Hippocampal formation (tissue), 2 donors: ENCODE measurements at regions not wholly inside any gene's neighbourhood (a gene's known extent, or its start where the extent isn't known, plus 50 kb on each side); places are given as distances from the start of the nearest gene placed in this dataset.
"Not testable (repeated sequence)": the region's sequence is repeated elsewhere in the genome, so short reads cannot be mapped to it uniquely, and the experiment has no call there.

Experiments used
- DNase-seq, 2 donors: peaks; one replicate each; lab custom pipeline; 2025; lab: John Stamatoyannopoulos, UW

DNA sequence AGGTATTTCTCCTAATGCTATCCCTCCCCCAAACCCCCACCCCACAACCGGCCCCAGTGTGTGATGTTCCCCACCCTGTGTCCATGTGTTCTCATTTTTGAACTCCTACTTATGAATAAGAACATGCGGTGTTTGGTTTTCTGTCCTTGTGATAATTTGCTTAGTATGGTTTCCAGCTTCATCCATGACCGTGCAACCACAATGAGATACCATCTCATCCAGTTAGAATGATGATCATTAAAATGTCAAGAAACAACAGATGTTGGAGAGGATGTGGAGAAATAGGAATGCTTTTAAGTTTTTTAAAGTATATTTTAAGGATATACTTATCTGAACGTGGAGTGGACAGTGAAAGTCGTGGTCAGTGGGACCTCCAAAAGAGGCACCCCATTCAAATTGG lies 745.0 kb upstream of the AMELY start:
- DNase-seq, result no peak

- no peak for DNase-seq
Observed at GRCh38 chrY:7654985-7655384, 743.4 kb upstream of the AMELY start.

DNA sequence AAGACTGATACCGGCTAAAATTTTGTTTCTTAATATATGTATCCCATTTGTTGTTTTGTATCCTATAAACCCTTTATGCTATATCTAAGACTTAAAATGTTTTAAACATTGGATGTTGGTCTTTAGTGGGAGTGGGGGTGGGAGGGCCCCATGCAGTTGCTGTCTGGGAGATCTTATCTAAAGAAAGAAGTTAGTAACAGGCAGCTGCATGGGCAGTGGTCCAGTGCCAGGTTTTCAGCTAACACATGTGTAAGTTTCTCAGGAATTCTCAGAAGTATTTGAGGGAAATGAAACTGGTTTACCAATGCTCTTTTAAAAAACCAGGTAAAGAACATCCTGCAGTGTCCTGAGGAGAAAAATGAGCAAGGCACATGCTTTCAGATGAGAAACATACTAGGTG lies 738.3 kb upstream of the AMELY start:
- DNase-seq, result not testable (repeated sequence)
